ENCODE measurements at regions not wholly inside any gene's neighbourhood (a gene's known extent, or its start where the extent isn't known, plus 50 kb on each side); places are given as distances from the start of the nearest gene placed in this dataset.

- TF ChIP-seq CTCF (IDR thresholded peaks at IDR 0.05) (no peak), POLR2A (IDR thresholded peaks at IDR 0.05) (no peak)
These were observed 56.4 kb downstream of the FOXF2 start for GRCh38 chr6:1445650-1446330.
